K562 (cell line): ENCODE measurements at regions not wholly inside any gene's neighbourhood (a gene's known extent, or its start where the extent isn't known, plus 50 kb on each side); places are given as distances from the start of the nearest gene placed in this dataset.

Experiments
- ATAC-seq: fragments of 200-7000 bp; cut with Tn5 transposase; 3 replicates; pipeline ENCODE4 v1.9.1; 2020; ENCODE audit warnings: moderate library complexity
- BruUV-seq: library from RNA; stranded (reverse); fragments of 400-500 nt; replicated peaks from 2 replicates; lab custom pipeline; 2021; lab: Mats Ljungman, UMichigan
- CTCF ChIA-PET: fragments of 300-600 bp; formaldehyde crosslinking; extraction: SDS; loops from one replicate; lab custom pipeline; 2021; ENCODE audit warnings: low intra/inter-chr PET ratio; lab: Yijun Ruan, JAX
- POLR2A ChIA-PET: fragments of 300-600, 350-650 bp; sonication (Branson Sonifier 250); formaldehyde crosslinking; extraction: SDS; loops from one replicate; lab custom pipeline; 2021; ENCODE audit warnings: antibody characterized with exemption, inconsistent platforms; lab: Yijun Ruan, JAX
- DNase-seq, 4 experiments: peaks; one replicate each; pipeline versions ENCODE4 v3.0.0 to v3.0.0-alpha.2; 2011 to 2018; ENCODE audit warnings: low spot score in 3 of 4, mixed read lengths in 3 of 4; ENCODE audit errors: extremely low read depth in 1 of 4
- FAIRE-seq: peaks from 2 replicates; lab custom pipeline; 2011; peaks lifted over from hg19 to GRCh38; lab: Jason Lieb, UNC
- H2AFZ ChIP-seq: 2 replicates; pipeline ENCODE4 v1.6.0; 2011; ENCODE audit warnings: low read depth, low read length, control low read depth, inconsistent platforms
- H3K27ac ChIP-seq: fragments of 200-600 bp; 3 replicates; pipeline ENCODE4 v1.8.0; 2011; ENCODE audit warnings: low read depth, mild to moderate bottlenecking, control low read depth, inconsistent platforms, low read length, moderate library complexity, mixed read lengths; ENCODE audit errors: extremely low read depth
- H3K27me3 ChIP-seq, 2 experiments: fragments of 300-600 bp in 1 of 2; 2 replicates in 1 of 2; 3 replicates in 1 of 2; pipeline versions ENCODE4 v1.6.0 to v1.8.0; 2011; ENCODE audit warnings: inconsistent platforms in 2 of 2, low read length in 2 of 2, mild to moderate bottlenecking in 1 of 2, mixed read lengths in 1 of 2, moderate library complexity in 1 of 2; ENCODE audit not compliant: control insufficient read depth in 2 of 2, insufficient read depth in 2 of 2
- H3K36me3 ChIP-seq: fragments of 300-600 bp; 3 replicates; pipeline ENCODE4 v1.8.0; 2011; ENCODE audit warnings: mild to moderate bottlenecking, low read length, inconsistent platforms; ENCODE audit not compliant: control insufficient read depth, insufficient read depth
- H3K4me1 ChIP-seq, 2 experiments: fragments of 200-600 bp in 1 of 2; replicated peaks in 1 of 2; 2 replicates in 1 of 2; 3 replicates in 1 of 2; pipeline versions ENCODE4 v1.5.1 to v1.8.0; 2011; ENCODE audit warnings: inconsistent platforms in 2 of 2, low read length in 2 of 2, mild to moderate bottlenecking in 1 of 2, mixed read lengths in 1 of 2, moderate library complexity in 1 of 2; ENCODE audit not compliant: control insufficient read depth in 2 of 2, insufficient read depth in 2 of 2
- H3K4me2 ChIP-seq: 2 replicates; pipeline ENCODE4 v1.6.1; 2011; ENCODE audit warnings: low read length, control low read depth, inconsistent platforms, mixed read lengths; ENCODE audit not compliant: insufficient read depth
- H3K4me3 ChIP-seq: fragments of 200-600 bp; sonication (generic), shearing (Covaris generic); 2 replicates; pipeline ENCODE4 v1.5.1; 2016; ENCODE audit warnings: control low read depth, inconsistent platforms
- H3K79me2 ChIP-seq: fragments of 200-600 bp; 3 replicates; pipeline ENCODE4 v1.8.0; 2011; ENCODE audit warnings: low read length, inconsistent platforms; ENCODE audit not compliant: control insufficient read depth, insufficient read depth
- H3K9ac ChIP-seq, 2 experiments: 2 replicates each; pipeline versions ENCODE4 v1.6.0 to v1.6.1; 2011; ENCODE audit warnings: low read depth in 2 of 2, low read length in 2 of 2, control low read depth in 1 of 2, inconsistent platforms in 1 of 2, mild to moderate bottlenecking in 1 of 2, mixed read lengths in 1 of 2; ENCODE audit not compliant: insufficient read depth in 1 of 2
- H3K9me1 ChIP-seq: one replicate; pipeline ENCODE4 v1.6.0; 2011; ENCODE audit warnings: inconsistent platforms, mild to moderate bottlenecking, low read length, moderate library complexity; ENCODE audit not compliant: control insufficient read depth, insufficient read depth
- H3K9me3 ChIP-seq: replicated peaks from 2 replicates; pipeline ENCODE4 v1.5.1; 2011; ENCODE audit warnings: low read depth, low read length, inconsistent platforms; ENCODE audit not compliant: control insufficient read depth, insufficient read depth
- H4K20me1 ChIP-seq: replicated peaks from 2 replicates; pipeline ENCODE4 v1.6.1; 2011; ENCODE audit warnings: low read length, inconsistent platforms, mixed read lengths; ENCODE audit not compliant: control insufficient read depth, insufficient read depth
- CREB3L1 ChIP-seq: fragments of 450-650 bp; IDR thresholded peaks from 2 replicates; pipeline ENCODE4 v1.6.1; 2014; ENCODE audit warnings: low read depth, mild to moderate bottlenecking, moderate library complexity, borderline replicate concordance
- CREBBP ChIP-seq: IDR thresholded peaks from one replicate; pipeline ENCODE4 v1.6.1; 2012; ENCODE audit warnings: low read depth, mild to moderate bottlenecking, control low read depth, inconsistent platforms, low read length
- CREM ChIP-seq: IDR thresholded peaks from 2 replicates; pipeline ENCODE4 v1.6.1; 2014; ENCODE audit warnings: antibody characterized with exemption, low read depth
- ETV5 ChIP-seq: sonication (generic); formaldehyde crosslinking; IDR thresholded peaks from 2 replicates; pipeline ENCODE4 v1.4.0; 2020; ENCODE audit warnings: low read depth, mild to moderate bottlenecking, missing genetic modification reagents
- MEIS2 ChIP-seq: fragments of 450-650 bp; IDR thresholded peaks from 2 replicates; pipeline ENCODE4 v1.6.1; 2014; ENCODE audit warnings: mild to moderate bottlenecking; ENCODE audit not compliant: partially characterized antibody
- PHF20 ChIP-seq: fragments of 450-650 bp; IDR thresholded peaks from 2 replicates; pipeline ENCODE4 v1.6.1; 2018; ENCODE audit not compliant: partially characterized antibody
- TAF9B ChIP-seq: fragments of 450-650 bp; IDR thresholded peaks from 2 replicates; pipeline ENCODE4 v1.6.1; 2018; ENCODE audit warnings: mild to moderate bottlenecking; ENCODE audit not compliant: partially characterized antibody
- TBP ChIP-seq: optimal IDR thresholded peaks from 2 replicates; pipeline ENCODE3; 2011; ENCODE audit warnings: low read depth, low read length, improper control_type of control experiment
- ZBTB49 ChIP-seq: sonication (generic); formaldehyde crosslinking; IDR thresholded peaks from 2 replicates; pipeline ENCODE4 v1.8.0; 2022; ENCODE audit warnings: missing genetic modification reagents, mild to moderate bottlenecking, borderline replicate concordance
- ZC3H4 ChIP-seq: sonication (generic); formaldehyde crosslinking; IDR thresholded peaks from 2 replicates; pipeline ENCODE4 v1.9.0; 2021; ENCODE audit warnings: missing genetic modification reagents, borderline replicate concordance
- ZKSCAN1 ChIP-seq: fragments of 150-350 bp; IDR thresholded peaks from 2 replicates; pipeline ENCODE4 v1.6.1; 2016; ENCODE audit warnings: low read depth, low read length
- ZNF23 ChIP-seq: fragments of 250-450 bp; sonication (Bioruptor Pico); IDR thresholded peaks from 2 replicates; pipeline ENCODE4 v1.4.0; 2020; ENCODE audit warnings: mild to moderate bottlenecking
- ZNF551 ChIP-seq: fragments of 250-450 bp; sonication (Bioruptor Pico); IDR thresholded peaks from 2 replicates; pipeline ENCODE4 v1.5.0; 2021; ENCODE audit warnings: mild to moderate bottlenecking, moderate library complexity
- in situ Hi-C: fragments of 300-500 bp; cut with MboI; formaldehyde crosslinking; loops from 4 replicates; pipeline ENCODE4 v1.15.0; 2018; ENCODE audit warnings: inconsistent platforms, mixed read lengths
- intact Hi-C: fragments of 100-400 bp; cut with micrococcal nuclease; formaldehyde crosslinking; loops from 2 replicates; pipeline ENCODE4 v1.14.2; 2022
- TF ChIP-seq, protein P1 (sequence below): fragments of 250-450 bp; sonication (Bioruptor Pico); IDR thresholded peaks from 2 replicates; pipeline ENCODE4 v1.9.0; 2021; ENCODE audit warnings: mild to moderate bottlenecking, inconsistent platforms
- TF ChIP-seq, protein P2 (sequence below), 2 experiments: fragments of 250-450 bp in 1 of 2; fragments of 450-650 bp in 1 of 2; sonication (Bioruptor Pico) in 1 of 2; IDR thresholded peaks; 2 replicates each; pipeline versions ENCODE4 v1.6.1 to v1.8.0; 2016 to 2021; ENCODE audit warnings: mild to moderate bottlenecking in 2 of 2, moderate library complexity in 2 of 2, missing compliant biosample characterization in 1 of 2, missing genetic modification characterization in 1 of 2

- no peak overlapping the region for H3K4me3 ChIP-seq
- CTCF ChIA-PET, result no interaction called here
- no peaks in the 10 kb centered on the region for H3K36me3 ChIP-seq
- no peaks in the 10 kb centered on the region for H3K4me1 ChIP-seq
- H3K4me2 ChIP-seq, result no peak overlapping the region
- no peaks in the 10 kb centered on the region for H4K20me1 ChIP-seq
- TF ChIP-seq ZKSCAN1 (no peak), TAF9B (no peak), CREBBP (no peak), CREM (no peak), TBP (no peak), ZC3H4 (CRISPR knock-in tag) (no peak), ZBTB49 (no peak), ZNF23 (no peak), CREB3L1 (no peak), ZNF551 (CRISPR knock-in tag) (no peak), MEIS2 (no peak), PHF20 (no peak), ETV5 (CRISPR knock-in tag) (no peak)
- TF ChIP-seq, protein P1, sequence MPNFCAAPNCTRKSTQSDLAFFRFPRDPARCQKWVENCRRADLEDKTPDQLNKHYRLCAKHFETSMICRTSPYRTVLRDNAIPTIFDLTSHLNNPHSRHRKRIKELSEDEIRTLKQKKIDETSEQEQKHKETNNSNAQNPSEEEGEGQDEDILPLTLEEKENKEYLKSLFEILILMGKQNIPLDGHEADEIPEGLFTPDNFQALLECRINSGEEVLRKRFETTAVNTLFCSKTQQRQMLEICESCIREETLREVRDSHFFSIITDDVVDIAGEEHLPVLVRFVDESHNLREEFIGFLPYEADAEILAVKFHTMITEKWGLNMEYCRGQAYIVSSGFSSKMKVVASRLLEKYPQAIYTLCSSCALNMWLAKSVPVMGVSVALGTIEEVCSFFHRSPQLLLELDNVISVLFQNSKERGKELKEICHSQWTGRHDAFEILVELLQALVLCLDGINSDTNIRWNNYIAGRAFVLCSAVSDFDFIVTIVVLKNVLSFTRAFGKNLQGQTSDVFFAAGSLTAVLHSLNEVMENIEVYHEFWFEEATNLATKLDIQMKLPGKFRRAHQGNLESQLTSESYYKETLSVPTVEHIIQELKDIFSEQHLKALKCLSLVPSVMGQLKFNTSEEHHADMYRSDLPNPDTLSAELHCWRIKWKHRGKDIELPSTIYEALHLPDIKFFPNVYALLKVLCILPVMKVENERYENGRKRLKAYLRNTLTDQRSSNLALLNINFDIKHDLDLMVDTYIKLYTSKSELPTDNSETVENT (CRISPR knock-in tag), result no peak
- TF ChIP-seq, protein P2, sequence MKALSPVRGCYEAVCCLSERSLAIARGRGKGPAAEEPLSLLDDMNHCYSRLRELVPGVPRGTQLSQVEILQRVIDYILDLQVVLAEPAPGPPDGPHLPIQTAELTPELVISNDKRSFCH (CRISPR knock-in tag; IDR thresholded peaks at IDR 0.05), result no peak
- TF ChIP-seq, protein P2 (tag; IDR thresholded peaks at IDR 0.05), result no peak
- TF ChIP-seq, all 486 proteins: peak for 0
- intact Hi-C loops, result no loop called here
- Histone ChIP-seq H3K9ac (no peak overlapping the region), H3K27me3 (no peaks in the 10 kb centered on the region), H3K79me2 (no peaks in the 10 kb centered on the region), H2AFZ (no peak overlapping the region), H3K27ac (no peak overlapping the region), H3K9me3 (no peaks in the 10 kb centered on the region), H3K9me1 (no peaks in the 10 kb centered on the region)
- BruUV-seq, result no TSS peak
- in situ Hi-C loops, result no loop called here
- DNase-seq, result no peak
- FAIRE-seq, result no peak
- no peak for ATAC-seq
- POLR2A ChIA-PET, result no interaction called here
Observed at GRCh38 chr2:57093020-57093419, 909.2 kb downstream of the CCDC85A start.
